NCI-H1930 (cell line): ENCODE measurements at regions not wholly inside any gene's neighbourhood (a gene's known extent, or its start where the extent isn't known, plus 50 kb on each side); places are given as distances from the start of the nearest gene placed in this dataset.

Experiments
- DNase-seq, 2 experiments: peaks; one replicate each; lab custom pipeline; 2025; lab: John Stamatoyannopoulos, UW

- no peak for DNase-seq
These were observed 312.7 kb downstream of the ETAA1 start for GRCh38 chr2:67709835-67710234.

- no peak for DNase-seq
These were observed 315.4 kb downstream of the ETAA1 start for GRCh38 chr2:67712484-67712883.

GRCh38 chr2:67713376-67713775, 316.2 kb downstream of the ETAA1 start:
- no peak for DNase-seq

- DNase-seq = no peak
These were observed 319.8 kb downstream of the ETAA1 start for GRCh38 chr2:67716895-67717396.

- DNase-seq = no peak
These were observed 320.6 kb downstream of the ETAA1 start for GRCh38 chr2:67717692-67718091.

GRCh38 chr2:67719351-67719750, 322.2 kb downstream of the ETAA1 start:
- DNase-seq = no peak

GRCh38 chr2:67721516-67721915, 324.4 kb downstream of the ETAA1 start:
- no peak for DNase-seq

- DNase-seq = no peak
These were observed 327.1 kb downstream of the ETAA1 start for GRCh38 chr2:67724261-67724660.

- no peak for DNase-seq
These were observed 328.6 kb downstream of the ETAA1 start for GRCh38 chr2:67725731-67726130.

- no peak for DNase-seq
These were observed 329.3 kb downstream of the ETAA1 start for GRCh38 chr2:67726416-67726815.

GRCh38 chr2:67727131-67727530, 330.0 kb downstream of the ETAA1 start:
- no peak for DNase-seq

GRCh38 chr2:67727623-67728022, 330.5 kb downstream of the ETAA1 start:
- DNase-seq = no peak

GRCh38 chr2:67729474-67729873, 332.3 kb downstream of the ETAA1 start:
- no peak for DNase-seq

- no peak for DNase-seq
These were observed 329.3 kb downstream of the C1D start for GRCh38 chr2:67733517-67733916.

- no peak for DNase-seq
These were observed 310.6 kb downstream of the C1D start for GRCh38 chr2:67752199-67752598.

GRCh38 chr2:67752969-67753368, 309.8 kb downstream of the C1D start:
- DNase-seq = no peak

- DNase-seq = no peak
These were observed 307.5 kb downstream of the C1D start for GRCh38 chr2:67755156-67755882.

- no peak for DNase-seq
These were observed 301.8 kb downstream of the C1D start for GRCh38 chr2:67760995-67761394.

- no peak for DNase-seq
These were observed 291.4 kb downstream of the C1D start for GRCh38 chr2:67771380-67771779.

GRCh38 chr2:67772216-67773170, 290.3 kb downstream of the C1D start:
- DNase-seq = no peak

- no peak for DNase-seq
These were observed 289.0 kb downstream of the C1D start for GRCh38 chr2:67773851-67774250.

- no peak for DNase-seq
These were observed 286.5 kb downstream of the C1D start for GRCh38 chr2:67776276-67776675.

GRCh38 chr2:67777010-67777409, 285.8 kb downstream of the C1D start:
- no peak for DNase-seq
